Liver (tissue), 3 donors: ENCODE measurements at regions not wholly inside any gene's neighbourhood (a gene's known extent, or its start where the extent isn't known, plus 50 kb on each side); places are given as distances from the start of the nearest gene placed in this dataset.

Experiments used
- CTCF ChIP-seq: fragments of 150-350 bp; IDR thresholded peaks from 2 replicates; pipeline ENCODE4 v1.5.1; 2017; ENCODE audit warnings: improper control_type of control experiment, low read depth, low read length; ENCODE audit not compliant: missing input control
- EGR1 ChIP-seq, 2 donors: IDR thresholded peaks; 2 replicates each; pipeline ENCODE4 v1.6.1; 2016 to 2018; ENCODE audit warnings: antibody characterized with exemption in 2 of 2, low read depth in 2 of 2
- FOXA1 ChIP-seq: IDR thresholded peaks from 2 replicates; pipeline ENCODE4 v1.6.1; 2016; ENCODE audit warnings: antibody characterized with exemption
- GABPA ChIP-seq, 2 donors: IDR thresholded peaks in 1 of 2; conservative IDR thresholded peaks in 1 of 2; 2 replicates each; pipeline ENCODE4 v1.6.1; 2016; ENCODE audit warnings: antibody characterized with exemption in 2 of 2, mild to moderate bottlenecking in 1 of 2, moderate library complexity in 1 of 2
- HNF4G ChIP-seq: IDR thresholded peaks from 2 replicates; pipeline ENCODE4 v1.6.1; 2016; ENCODE audit warnings: antibody characterized with exemption
- JUND ChIP-seq, 2 donors: IDR thresholded peaks; 2 replicates each; pipeline ENCODE4 v1.6.1; 2016; ENCODE audit warnings: antibody characterized with exemption in 2 of 2
- MAX ChIP-seq: IDR thresholded peaks from 2 replicates; pipeline ENCODE4 v1.6.1; 2016; ENCODE audit warnings: antibody characterized with exemption
- RAD21 ChIP-seq, 2 donors: IDR thresholded peaks; 2 replicates each; pipeline ENCODE4 v1.6.1; 2016; ENCODE audit warnings: antibody characterized with exemption in 2 of 2, mild to moderate bottlenecking in 2 of 2
- REST ChIP-seq: IDR thresholded peaks from 2 replicates; pipeline ENCODE4 v1.6.1; 2016; ENCODE audit warnings: antibody characterized with exemption, mild to moderate bottlenecking
- RXRA ChIP-seq, 2 donors: IDR thresholded peaks; 2 replicates each; pipeline ENCODE4 v1.6.1; 2017 to 2018; ENCODE audit warnings: antibody characterized with exemption in 2 of 2, mild to moderate bottlenecking in 1 of 2
- SP1 ChIP-seq: IDR thresholded peaks from 2 replicates; pipeline ENCODE4 v1.6.1; 2018; ENCODE audit warnings: antibody characterized with exemption, mild to moderate bottlenecking
- TAF1 ChIP-seq: conservative IDR thresholded peaks from 2 replicates; pipeline ENCODE4 v1.6.1; 2016; ENCODE audit warnings: antibody characterized with exemption, mild to moderate bottlenecking
- YY1 ChIP-seq: IDR thresholded peaks from 2 replicates; pipeline ENCODE4 v1.6.1; 2016; ENCODE audit warnings: antibody characterized with exemption, mild to moderate bottlenecking
- ZBTB33 ChIP-seq: IDR thresholded peaks from 2 replicates; pipeline ENCODE4 v1.6.1; 2016; ENCODE audit warnings: antibody characterized with exemption
- donor health status: healthy.
- donor health status: healthy.

- no peak for TF ChIP-seq HNF4G
- no peak for TF ChIP-seq CTCF
- no peak for TF ChIP-seq MAX
- no peak for TF ChIP-seq EGR1 (IDR thresholded peaks at IDR 0.05; ENCODE audit: low read depth in 2 of 2)
- no peak for TF ChIP-seq REST
- no peak for TF ChIP-seq YY1
- TF ChIP-seq SP1 = no peak
- TF ChIP-seq TAF1 = no peak
- no peak for TF ChIP-seq JUND (IDR thresholded peaks at IDR 0.05)
- no peak for TF ChIP-seq RAD21 (IDR thresholded peaks at IDR 0.05)
- TF ChIP-seq ZBTB33 = no peak
- TF ChIP-seq GABPA (IDR thresholded peaks at IDR 0.05 in 1 of 2, conservative IDR thresholded peaks at IDR 0.05 in 1 of 2) = no peak
- no peak for TF ChIP-seq RXRA (IDR thresholded peaks at IDR 0.05)
- TF ChIP-seq FOXA1 = no peak
These were observed 1343.2 kb upstream of the LRRTM1 start for GRCh38 chr2:81647715-81648230.
